GM12878 (cell line): ENCODE measurements at regions not wholly inside any gene's neighbourhood (a gene's known extent, or its start where the extent isn't known, plus 50 kb on each side); places are given as distances from the start of the nearest gene placed in this dataset.

Experiments used
- ASH2L ChIP-seq: fragments of 300-600, 200-600 bp; sonication (generic); IDR thresholded peaks from 2 replicates; pipeline ENCODE4 v1.6.1; 2017; ENCODE audit warnings: low read depth, mild to moderate bottlenecking, borderline replicate concordance
- CEBPB ChIP-seq, 2 experiments: fragments of 150-350 bp in 1 of 2; IDR thresholded peaks; 2 replicates each; pipeline ENCODE4 v1.6.1; 2012 to 2014; ENCODE audit warnings: low read depth in 2 of 2, low read length in 2 of 2, borderline replicate concordance in 1 of 2, inconsistent platforms in 1 of 2
- EGR1 ChIP-seq, 2 experiments: IDR thresholded peaks; 1 replicate in 1 of 2; 2 replicates in 1 of 2; pipeline ENCODE4 v1.6.1; 2011 to 2012; ENCODE audit warnings: low read depth in 2 of 2, low read length in 2 of 2, borderline replicate concordance in 1 of 2, mild to moderate bottlenecking in 1 of 2, moderate library complexity in 1 of 2
- FOS ChIP-seq: IDR thresholded peaks from 3 replicates; pipeline ENCODE4 v1.6.1; 2011; ENCODE audit warnings: borderline replicate concordance; ENCODE audit not compliant: insufficient read length; ENCODE audit errors: extremely low read depth
- GATAD2B ChIP-seq: fragments of 450-650 bp; conservative IDR thresholded peaks from 2 replicates; pipeline ENCODE4 v1.6.1; 2017; ENCODE audit warnings: low read depth, mild to moderate bottlenecking, moderate library complexity
- HDGF ChIP-seq: fragments of 450-650 bp; IDR thresholded peaks from 2 replicates; pipeline ENCODE4 v1.6.1; 2016; ENCODE audit warnings: antibody characterized with exemption
- MAX ChIP-seq: IDR thresholded peaks from 2 replicates; pipeline ENCODE4 v1.6.1; 2012; ENCODE audit warnings: low read depth, low read length, improper control_type of control experiment
- POLR2AphosphoS2 ChIP-seq: IDR thresholded peaks from 2 replicates; pipeline ENCODE4 v1.6.1; 2011; ENCODE audit warnings: low read depth, mild to moderate bottlenecking, low read length, improper control_type of control experiment, moderate library complexity
- POLR2AphosphoS5 ChIP-seq: IDR thresholded peaks from 2 replicates; pipeline ENCODE4 v1.6.1; 2011; ENCODE audit warnings: mild to moderate bottlenecking, low read length, inconsistent platforms
- PRDM15 ChIP-seq: fragments of 450-650 bp; formaldehyde crosslinking; IDR thresholded peaks from 2 replicates; pipeline ENCODE4 v1.4.0; 2020; ENCODE audit warnings: mild to moderate bottlenecking, moderate library complexity
- RAD51 ChIP-seq: fragments of 450-650 bp; IDR thresholded peaks from 2 replicates; pipeline ENCODE4 v1.6.1; 2016; ENCODE audit warnings: moderate library complexity, mild to moderate bottlenecking, inconsistent platforms
- TF ChIP-seq, protein P1 (sequence below): IDR thresholded peaks from 2 replicates; pipeline ENCODE4 v1.6.1; 2012; ENCODE audit warnings: low read length, inconsistent platforms
- TF ChIP-seq, protein P2 (sequence below): fragments of 450-650 bp; IDR thresholded peaks from 2 replicates; pipeline ENCODE4 v1.6.1; 2017; ENCODE audit warnings: mild to moderate bottlenecking
- TF ChIP-seq, protein P3 (sequence below), 3 experiments: IDR thresholded peaks in 2 of 3; conservative IDR thresholded peaks in 1 of 3; 2 replicates each; pipeline ENCODE4 v1.5.1; 2011; ENCODE audit warnings: low read depth in 3 of 3, low read length in 3 of 3, mild to moderate bottlenecking in 3 of 3, control low read depth in 2 of 3, moderate library complexity in 2 of 3, inconsistent platforms in 1 of 3, mixed read lengths in 1 of 3; ENCODE audit not compliant: control insufficient read depth in 2 of 3, insufficient read depth in 1 of 3; ENCODE audit errors: extremely low read depth in 1 of 3

DNA sequence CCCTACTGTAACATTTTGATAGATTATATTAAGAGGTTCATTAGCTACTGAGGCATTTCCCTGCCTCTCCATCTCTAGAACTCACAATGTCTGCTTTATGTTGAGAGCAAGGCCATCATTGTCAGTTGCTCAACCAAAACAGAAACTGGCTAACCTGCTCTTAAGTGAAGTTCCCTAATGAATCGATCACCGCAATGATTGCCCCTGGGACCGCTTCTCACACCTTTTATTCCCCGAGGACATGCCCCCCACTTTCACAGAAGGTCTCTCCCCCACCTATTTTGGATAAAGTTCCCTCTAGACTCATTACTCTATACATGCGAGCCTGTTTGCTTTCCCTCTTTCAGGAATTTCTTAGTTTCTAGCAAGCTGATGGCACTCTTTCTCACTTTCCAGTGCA lies 108.8 kb downstream of the FAM217A start:
- TF ChIP-seq ASH2L (no peak), GATAD2B (no peak), PRDM15 (no peak), CEBPB (IDR thresholded peaks at IDR 0.05; ENCODE audit: borderline replicate concordance in 1 of 2, low read depth in 2 of 2, low read length in 2 of 2) (no peak), POLR2AphosphoS5 (no peak), MAX (no peak), FOS (no peak), HDGF (no peak), RAD51 (no peak), POLR2AphosphoS2 (no peak), EGR1 (IDR thresholded peaks at IDR 0.05; ENCODE audit: borderline replicate concordance in 1 of 2, low read depth in 2 of 2, low read length in 2 of 2) (no peak)
- TF ChIP-seq, protein P1, sequence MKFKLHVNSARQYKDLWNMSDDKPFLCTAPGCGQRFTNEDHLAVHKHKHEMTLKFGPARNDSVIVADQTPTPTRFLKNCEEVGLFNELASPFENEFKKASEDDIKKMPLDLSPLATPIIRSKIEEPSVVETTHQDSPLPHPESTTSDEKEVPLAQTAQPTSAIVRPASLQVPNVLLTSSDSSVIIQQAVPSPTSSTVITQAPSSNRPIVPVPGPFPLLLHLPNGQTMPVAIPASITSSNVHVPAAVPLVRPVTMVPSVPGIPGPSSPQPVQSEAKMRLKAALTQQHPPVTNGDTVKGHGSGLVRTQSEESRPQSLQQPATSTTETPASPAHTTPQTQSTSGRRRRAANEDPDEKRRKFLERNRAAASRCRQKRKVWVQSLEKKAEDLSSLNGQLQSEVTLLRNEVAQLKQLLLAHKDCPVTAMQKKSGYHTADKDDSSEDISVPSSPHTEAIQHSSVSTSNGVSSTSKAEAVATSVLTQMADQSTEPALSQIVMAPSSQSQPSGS = no peak
- TF ChIP-seq, protein P2, sequence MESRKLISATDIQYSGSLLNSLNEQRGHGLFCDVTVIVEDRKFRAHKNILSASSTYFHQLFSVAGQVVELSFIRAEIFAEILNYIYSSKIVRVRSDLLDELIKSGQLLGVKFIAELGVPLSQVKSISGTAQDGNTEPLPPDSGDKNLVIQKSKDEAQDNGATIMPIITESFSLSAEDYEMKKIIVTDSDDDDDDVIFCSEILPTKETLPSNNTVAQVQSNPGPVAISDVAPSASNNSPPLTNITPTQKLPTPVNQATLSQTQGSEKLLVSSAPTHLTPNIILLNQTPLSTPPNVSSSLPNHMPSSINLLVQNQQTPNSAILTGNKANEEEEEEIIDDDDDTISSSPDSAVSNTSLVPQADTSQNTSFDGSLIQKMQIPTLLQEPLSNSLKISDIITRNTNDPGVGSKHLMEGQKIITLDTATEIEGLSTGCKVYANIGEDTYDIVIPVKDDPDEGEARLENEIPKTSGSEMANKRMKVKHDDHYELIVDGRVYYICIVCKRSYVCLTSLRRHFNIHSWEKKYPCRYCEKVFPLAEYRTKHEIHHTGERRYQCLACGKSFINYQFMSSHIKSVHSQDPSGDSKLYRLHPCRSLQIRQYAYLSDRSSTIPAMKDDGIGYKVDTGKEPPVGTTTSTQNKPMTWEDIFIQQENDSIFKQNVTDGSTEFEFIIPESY = no peak
- TF ChIP-seq, protein P3, sequence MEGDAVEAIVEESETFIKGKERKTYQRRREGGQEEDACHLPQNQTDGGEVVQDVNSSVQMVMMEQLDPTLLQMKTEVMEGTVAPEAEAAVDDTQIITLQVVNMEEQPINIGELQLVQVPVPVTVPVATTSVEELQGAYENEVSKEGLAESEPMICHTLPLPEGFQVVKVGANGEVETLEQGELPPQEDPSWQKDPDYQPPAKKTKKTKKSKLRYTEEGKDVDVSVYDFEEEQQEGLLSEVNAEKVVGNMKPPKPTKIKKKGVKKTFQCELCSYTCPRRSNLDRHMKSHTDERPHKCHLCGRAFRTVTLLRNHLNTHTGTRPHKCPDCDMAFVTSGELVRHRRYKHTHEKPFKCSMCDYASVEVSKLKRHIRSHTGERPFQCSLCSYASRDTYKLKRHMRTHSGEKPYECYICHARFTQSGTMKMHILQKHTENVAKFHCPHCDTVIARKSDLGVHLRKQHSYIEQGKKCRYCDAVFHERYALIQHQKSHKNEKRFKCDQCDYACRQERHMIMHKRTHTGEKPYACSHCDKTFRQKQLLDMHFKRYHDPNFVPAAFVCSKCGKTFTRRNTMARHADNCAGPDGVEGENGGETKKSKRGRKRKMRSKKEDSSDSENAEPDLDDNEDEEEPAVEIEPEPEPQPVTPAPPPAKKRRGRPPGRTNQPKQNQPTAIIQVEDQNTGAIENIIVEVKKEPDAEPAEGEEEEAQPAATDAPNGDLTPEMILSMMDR (IDR thresholded peaks at IDR 0.05 in 2 of 3, conservative IDR thresholded peaks at IDR 0.05 in 1 of 3; ENCODE audit: control insufficient read depth in 2 of 3, extremely low read depth in 1 of 3, insufficient read depth in 1 of 3, low read depth in 3 of 3, low read length in 3 of 3) = no peak
